Erythroblast (primary cell): ENCODE measurements at regions not wholly inside any gene's neighbourhood (a gene's known extent, or its start where the extent isn't known, plus 50 kb on each side); places are given as distances from the start of the nearest gene placed in this dataset.

Source experiments
- GATA1 ChIP-seq: IDR thresholded peaks from 2 replicates; pipeline ENCODE4 v1.6.1; 2011; ENCODE audit warnings: low read depth, mild to moderate bottlenecking, control low read depth, low read length, moderate library complexity
- POLR2A ChIP-seq: IDR thresholded peaks from 2 replicates; pipeline ENCODE4 v1.6.1; 2011; ENCODE audit warnings: mild to moderate bottlenecking, low read length

DNA sequence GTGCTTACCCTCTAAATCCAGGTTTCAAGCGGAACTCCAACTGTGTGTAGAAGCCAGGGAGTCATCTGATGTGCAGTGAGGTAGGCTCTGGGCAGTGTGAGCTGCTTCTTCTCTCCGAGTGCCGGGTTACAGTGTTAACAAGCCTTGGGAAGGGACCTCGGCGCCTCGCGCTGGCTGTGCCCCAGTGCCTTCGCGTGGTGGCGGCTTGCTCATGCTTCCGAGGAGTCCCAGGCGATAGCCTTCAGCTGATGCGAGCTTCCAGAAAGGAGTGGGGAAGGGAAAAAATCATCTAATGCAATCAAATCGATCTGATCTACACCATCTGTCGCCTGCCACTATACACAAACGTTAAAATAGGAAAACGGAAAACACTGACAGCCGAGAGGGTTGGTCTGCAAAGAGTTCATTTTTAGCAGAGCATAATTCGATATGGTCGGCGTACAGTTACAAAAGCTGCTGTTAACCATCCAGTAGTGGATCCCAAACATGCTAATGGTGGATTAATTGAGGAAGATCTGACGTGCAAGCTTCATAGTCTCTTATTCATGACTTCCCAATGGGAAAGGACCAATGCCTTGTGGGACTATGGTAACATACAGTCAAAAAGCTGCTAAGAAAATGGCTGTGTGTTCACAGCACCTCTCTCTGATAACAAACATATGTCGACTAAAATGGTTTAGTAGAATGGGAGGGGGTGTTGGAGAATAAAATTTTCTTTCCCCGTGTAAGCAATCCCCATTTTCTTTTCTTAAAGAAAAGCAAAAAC lies 128.7 kb upstream of the DPYD start:
- TF ChIP-seq POLR2A: no peak
- no peak for TF ChIP-seq GATA1
